Panc1 (cell line): ENCODE measurements at regions not wholly inside any gene's neighbourhood (a gene's known extent, or its start where the extent isn't known, plus 50 kb on each side); places are given as distances from the start of the nearest gene placed in this dataset.

Experiments
- ATAC-seq: fragments of 200-7000 bp; cut with Tn5 transposase; 2 replicates; pipeline ENCODE4 v1.9.1; 2020; ENCODE audit warnings: mild to moderate bottlenecking, moderate library complexity
- BruUV-seq: library from RNA; stranded (reverse); fragments of 400-500 nt; replicated peaks from 2 replicates; lab custom pipeline; 2021; lab: Mats Ljungman, UMichigan
- CTCF ChIA-PET: fragments of 300-600 bp; sonication (Branson Sonifier 250); formaldehyde crosslinking; loops from one replicate; lab custom pipeline; 2022; ENCODE audit warnings: antibody characterized with exemption; lab: Charles Lee
- POLR2A ChIA-PET: fragments of 300-600 bp; sonication (Branson Sonifier 250); formaldehyde crosslinking; loops from one replicate; lab custom pipeline; 2022; ENCODE audit warnings: antibody characterized with exemption; lab: Charles Lee
- DNase-seq: peaks from one replicate; pipeline ENCODE4 v3.0.0-alpha.2; 2010; ENCODE audit warnings: low read depth, low spot score
- H3K27ac ChIP-seq: 2 replicates; pipeline ENCODE4 v1.5.1; 2011; ENCODE audit warnings: mild to moderate bottlenecking, low read length, inconsistent platforms
- H3K27me3 ChIP-seq: fragments of 200-500 bp; sonication (Bioruptor generic); 2 replicates; pipeline ENCODE4 v1.6.0; 2014; ENCODE audit warnings: low read length, inconsistent platforms; ENCODE audit not compliant: control insufficient read depth, insufficient read depth
- H3K36me3 ChIP-seq: fragments of 200-500 bp; sonication (Bioruptor generic); 2 replicates; pipeline ENCODE4 v1.5.1; 2014; ENCODE audit warnings: inconsistent platforms, mild to moderate bottlenecking, low read length, moderate library complexity; ENCODE audit not compliant: control insufficient read depth, insufficient read depth
- H3K4me1 ChIP-seq: 2 replicates; pipeline ENCODE4 v1.5.1; 2011; ENCODE audit warnings: inconsistent platforms, mild to moderate bottlenecking, low read length, moderate library complexity; ENCODE audit not compliant: control insufficient read depth, insufficient read depth
- H3K4me3 ChIP-seq, 2 experiments: 2 replicates each; pipeline ENCODE4 v1.5.1; 2011 to 2012; ENCODE audit warnings: low read depth in 2 of 2, low read length in 2 of 2, mild to moderate bottlenecking in 2 of 2, inconsistent platforms in 1 of 2, moderate library complexity in 1 of 2
- H3K9me3 ChIP-seq: fragments of 200-500 bp; sonication (Bioruptor generic); 2 replicates; pipeline ENCODE4 v1.5.1; 2014; ENCODE audit warnings: low read depth, mild to moderate bottlenecking, inconsistent platforms, low read length, moderate library complexity; ENCODE audit not compliant: control insufficient read depth, insufficient read depth
- POLR2AphosphoS5 ChIP-seq: IDR thresholded peaks from 2 replicates; pipeline ENCODE4 v1.6.1; 2012; ENCODE audit warnings: mild to moderate bottlenecking, low read depth, low read length, moderate library complexity
- SIN3A ChIP-seq: IDR thresholded peaks from 2 replicates; pipeline ENCODE4 v1.6.1; 2012; ENCODE audit warnings: low read depth, mild to moderate bottlenecking, low read length, moderate library complexity, borderline replicate concordance; ENCODE audit not compliant: insufficient read depth
- TCF7L2 ChIP-seq: IDR thresholded peaks from 2 replicates; pipeline ENCODE4 v1.6.1; 2011; ENCODE audit warnings: mild to moderate bottlenecking, low read depth, low read length, inconsistent platforms
- in situ Hi-C: cut with HindIII; loops from 2 replicates; pipeline ENCODE4 v1.10.0; 2016; ENCODE audit warnings: low sequenced_read_pairs, low pct_unique_long_range_greater_than_20kb
- intact Hi-C: fragments of 100-400 bp; cut with micrococcal nuclease; formaldehyde crosslinking; loops from one replicate; pipeline ENCODE4 v1.10.0; 2022; ENCODE audit not compliant: unreplicated experiment
- TF ChIP-seq, protein P1 (sequence below), 2 experiments: IDR thresholded peaks; 2 replicates each; pipeline ENCODE4 v1.6.1; 2011 to 2012; ENCODE audit warnings: low read depth in 2 of 2, control low read depth in 1 of 2, low read length in 1 of 2, mild to moderate bottlenecking in 1 of 2, moderate library complexity in 1 of 2; ENCODE audit not compliant: insufficient read depth in 1 of 2
- TF ChIP-seq, protein P2 (sequence below): fragments of 450-650 bp; IDR thresholded peaks from 2 replicates; pipeline ENCODE4 v1.5.1; 2017; ENCODE audit warnings: mild to moderate bottlenecking

GRCh38 chr7:32171248-32171647, 101.0 kb upstream of the PDE1C start:
- DNase-seq (no peak), ATAC-seq (no peak)
- Histone ChIP-seq H3K27ac (no peak overlapping the region), H3K36me3 (no peaks in the 10 kb centered on the region), H3K4me3 (no peak overlapping the region), H3K9me3 (no peaks in the 10 kb centered on the region), H3K4me1 (no peaks in the 10 kb centered on the region), H3K27me3 (no peaks in the 10 kb centered on the region)
- POLR2A ChIA-PET, result no interaction called here
- intact Hi-C loops, result no loop called here
- TF ChIP-seq, protein P1, sequence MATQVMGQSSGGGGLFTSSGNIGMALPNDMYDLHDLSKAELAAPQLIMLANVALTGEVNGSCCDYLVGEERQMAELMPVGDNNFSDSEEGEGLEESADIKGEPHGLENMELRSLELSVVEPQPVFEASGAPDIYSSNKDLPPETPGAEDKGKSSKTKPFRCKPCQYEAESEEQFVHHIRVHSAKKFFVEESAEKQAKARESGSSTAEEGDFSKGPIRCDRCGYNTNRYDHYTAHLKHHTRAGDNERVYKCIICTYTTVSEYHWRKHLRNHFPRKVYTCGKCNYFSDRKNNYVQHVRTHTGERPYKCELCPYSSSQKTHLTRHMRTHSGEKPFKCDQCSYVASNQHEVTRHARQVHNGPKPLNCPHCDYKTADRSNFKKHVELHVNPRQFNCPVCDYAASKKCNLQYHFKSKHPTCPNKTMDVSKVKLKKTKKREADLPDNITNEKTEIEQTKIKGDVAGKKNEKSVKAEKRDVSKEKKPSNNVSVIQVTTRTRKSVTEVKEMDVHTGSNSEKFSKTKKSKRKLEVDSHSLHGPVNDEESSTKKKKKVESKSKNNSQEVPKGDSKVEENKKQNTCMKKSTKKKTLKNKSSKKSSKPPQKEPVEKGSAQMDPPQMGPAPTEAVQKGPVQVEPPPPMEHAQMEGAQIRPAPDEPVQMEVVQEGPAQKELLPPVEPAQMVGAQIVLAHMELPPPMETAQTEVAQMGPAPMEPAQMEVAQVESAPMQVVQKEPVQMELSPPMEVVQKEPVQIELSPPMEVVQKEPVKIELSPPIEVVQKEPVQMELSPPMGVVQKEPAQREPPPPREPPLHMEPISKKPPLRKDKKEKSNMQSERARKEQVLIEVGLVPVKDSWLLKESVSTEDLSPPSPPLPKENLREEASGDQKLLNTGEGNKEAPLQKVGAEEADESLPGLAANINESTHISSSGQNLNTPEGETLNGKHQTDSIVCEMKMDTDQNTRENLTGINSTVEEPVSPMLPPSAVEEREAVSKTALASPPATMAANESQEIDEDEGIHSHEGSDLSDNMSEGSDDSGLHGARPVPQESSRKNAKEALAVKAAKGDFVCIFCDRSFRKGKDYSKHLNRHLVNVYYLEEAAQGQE (IDR thresholded peaks at IDR 0.05; ENCODE audit: insufficient read depth in 1 of 2, low read depth in 2 of 2, low read length in 1 of 2), result no peak
- TF ChIP-seq TCF7L2 (no peak), POLR2AphosphoS5 (no peak), SIN3A (no peak)
- TF ChIP-seq, protein P2, sequence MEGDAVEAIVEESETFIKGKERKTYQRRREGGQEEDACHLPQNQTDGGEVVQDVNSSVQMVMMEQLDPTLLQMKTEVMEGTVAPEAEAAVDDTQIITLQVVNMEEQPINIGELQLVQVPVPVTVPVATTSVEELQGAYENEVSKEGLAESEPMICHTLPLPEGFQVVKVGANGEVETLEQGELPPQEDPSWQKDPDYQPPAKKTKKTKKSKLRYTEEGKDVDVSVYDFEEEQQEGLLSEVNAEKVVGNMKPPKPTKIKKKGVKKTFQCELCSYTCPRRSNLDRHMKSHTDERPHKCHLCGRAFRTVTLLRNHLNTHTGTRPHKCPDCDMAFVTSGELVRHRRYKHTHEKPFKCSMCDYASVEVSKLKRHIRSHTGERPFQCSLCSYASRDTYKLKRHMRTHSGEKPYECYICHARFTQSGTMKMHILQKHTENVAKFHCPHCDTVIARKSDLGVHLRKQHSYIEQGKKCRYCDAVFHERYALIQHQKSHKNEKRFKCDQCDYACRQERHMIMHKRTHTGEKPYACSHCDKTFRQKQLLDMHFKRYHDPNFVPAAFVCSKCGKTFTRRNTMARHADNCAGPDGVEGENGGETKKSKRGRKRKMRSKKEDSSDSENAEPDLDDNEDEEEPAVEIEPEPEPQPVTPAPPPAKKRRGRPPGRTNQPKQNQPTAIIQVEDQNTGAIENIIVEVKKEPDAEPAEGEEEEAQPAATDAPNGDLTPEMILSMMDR, result no peak
- in situ Hi-C loops, result no loop called here
- CTCF ChIA-PET, result no interaction called here
- no TSS peak for BruUV-seq

DNA sequence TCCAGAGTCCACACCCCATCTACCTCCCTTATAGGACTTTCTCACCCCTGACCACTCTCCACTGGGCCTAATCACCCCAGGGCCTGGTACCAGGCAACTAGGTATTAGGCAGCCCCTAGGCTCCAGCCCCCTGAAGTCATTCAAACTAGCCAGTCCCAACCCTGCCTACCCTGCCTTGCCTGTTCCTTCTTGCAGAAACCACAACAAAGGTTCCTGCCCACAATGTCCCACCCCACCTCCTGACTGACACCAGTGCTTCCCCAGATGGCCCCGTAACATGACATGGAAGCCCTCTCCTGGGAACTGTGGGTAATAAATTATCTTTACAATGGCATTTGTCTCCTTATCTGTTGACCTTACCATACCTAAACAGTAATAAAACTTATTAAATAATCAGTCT, 100.6 kb upstream of the PDE1C start:
- intact Hi-C loops, result no loop called here
- BruUV-seq, result no TSS peak
- no peak overlapping the region for H3K27ac ChIP-seq
- no peaks in the 10 kb centered on the region for H3K4me1 ChIP-seq
- H3K27me3 ChIP-seq, result no peaks in the 10 kb centered on the region
- no peaks in the 10 kb centered on the region for H3K36me3 ChIP-seq
- DNase-seq (no peak), ATAC-seq (no peak)
- TF ChIP-seq, protein P1 (IDR thresholded peaks at IDR 0.05; ENCODE audit: insufficient read depth in 1 of 2, low read depth in 2 of 2, low read length in 1 of 2), result no peak
- TF ChIP-seq, protein P2, result no peak
- TF ChIP-seq POLR2AphosphoS5 (no peak), TCF7L2 (no peak), SIN3A (no peak)
- ChIA-PET POLR2A (no interaction called here), CTCF (no interaction called here)
- no peak overlapping the region for H3K4me3 ChIP-seq
- H3K9me3 ChIP-seq, result no peaks in the 10 kb centered on the region
- in situ Hi-C loops, result no loop called here
